AG04450 (cell line): ENCODE measurements at regions not wholly inside any gene's neighbourhood (a gene's known extent, or its start where the extent isn't known, plus 50 kb on each side); places are given as distances from the start of the nearest gene placed in this dataset.
A peak's percentile ranks its signal among the peaks of the same experiment; 100 is the strongest.

Experiments used
- CTCF ChIA-PET: fragments of 300-600, 350-600 bp; formaldehyde crosslinking; extraction: SDS; loops from one replicate; lab custom pipeline; 2022; ENCODE audit warnings: antibody characterized with exemption, inconsistent platforms; lab: Charles Lee
- POLR2A ChIA-PET: fragments of 350-600 bp; formaldehyde crosslinking; extraction: SDS; loops from one replicate; lab custom pipeline; 2021; ENCODE audit warnings: antibody characterized with exemption, inconsistent platforms; lab: Yijun Ruan, JAX
- DNase-seq: peaks from one replicate; pipeline ENCODE4 v3.0.0-alpha.2; 2011; ENCODE audit warnings: low read depth, low spot score
- H3K27ac ChIP-seq: one replicate; pipeline ENCODE4 v1.5.1; 2012; ENCODE audit warnings: low read depth, low read length, control low read depth
- H3K27me3 ChIP-seq: one replicate; pipeline ENCODE4 v1.6.0; 2012; ENCODE audit warnings: low read length; ENCODE audit not compliant: control insufficient read depth, insufficient read depth
- H3K4me3 ChIP-seq: 2 replicates; pipeline ENCODE4 v1.5.1; 2011; ENCODE audit warnings: mild to moderate bottlenecking, low read depth, low read length, control low read depth
- H3K9me3 ChIP-seq: 2 replicates; pipeline ENCODE4 v1.5.1; 2012; ENCODE audit warnings: low read length; ENCODE audit not compliant: control insufficient read depth, insufficient read depth
- TF ChIP-seq, protein P1 (sequence below): IDR thresholded peaks from 2 replicates; pipeline ENCODE4 v1.5.1; 2011; ENCODE audit warnings: low read depth, low read length, control low read depth, inconsistent platforms

DNA sequence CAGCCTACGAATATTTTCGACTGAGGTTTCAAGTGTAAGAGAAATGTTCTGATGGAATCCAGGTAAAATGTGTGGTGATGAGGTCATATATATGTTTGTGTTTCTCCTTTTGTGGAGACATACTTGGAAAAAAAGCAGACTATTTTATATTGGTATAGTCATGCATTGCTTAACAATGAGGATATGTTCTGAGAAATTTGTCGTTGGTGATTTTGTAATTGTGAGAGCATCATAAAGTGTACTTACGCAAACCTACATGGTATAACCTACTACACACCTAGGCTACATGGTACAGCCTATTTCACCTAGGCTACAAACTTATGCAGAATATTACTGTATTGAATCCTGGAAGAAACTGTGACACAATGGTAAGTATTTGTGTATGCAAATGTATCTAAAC is 1849.9 kb upstream of the CELF4 start:
- TF ChIP-seq, protein P1, sequence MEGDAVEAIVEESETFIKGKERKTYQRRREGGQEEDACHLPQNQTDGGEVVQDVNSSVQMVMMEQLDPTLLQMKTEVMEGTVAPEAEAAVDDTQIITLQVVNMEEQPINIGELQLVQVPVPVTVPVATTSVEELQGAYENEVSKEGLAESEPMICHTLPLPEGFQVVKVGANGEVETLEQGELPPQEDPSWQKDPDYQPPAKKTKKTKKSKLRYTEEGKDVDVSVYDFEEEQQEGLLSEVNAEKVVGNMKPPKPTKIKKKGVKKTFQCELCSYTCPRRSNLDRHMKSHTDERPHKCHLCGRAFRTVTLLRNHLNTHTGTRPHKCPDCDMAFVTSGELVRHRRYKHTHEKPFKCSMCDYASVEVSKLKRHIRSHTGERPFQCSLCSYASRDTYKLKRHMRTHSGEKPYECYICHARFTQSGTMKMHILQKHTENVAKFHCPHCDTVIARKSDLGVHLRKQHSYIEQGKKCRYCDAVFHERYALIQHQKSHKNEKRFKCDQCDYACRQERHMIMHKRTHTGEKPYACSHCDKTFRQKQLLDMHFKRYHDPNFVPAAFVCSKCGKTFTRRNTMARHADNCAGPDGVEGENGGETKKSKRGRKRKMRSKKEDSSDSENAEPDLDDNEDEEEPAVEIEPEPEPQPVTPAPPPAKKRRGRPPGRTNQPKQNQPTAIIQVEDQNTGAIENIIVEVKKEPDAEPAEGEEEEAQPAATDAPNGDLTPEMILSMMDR: no peak
- POLR2A ChIA-PET: no interaction called here
- CTCF ChIA-PET: no interaction called here

DNA sequence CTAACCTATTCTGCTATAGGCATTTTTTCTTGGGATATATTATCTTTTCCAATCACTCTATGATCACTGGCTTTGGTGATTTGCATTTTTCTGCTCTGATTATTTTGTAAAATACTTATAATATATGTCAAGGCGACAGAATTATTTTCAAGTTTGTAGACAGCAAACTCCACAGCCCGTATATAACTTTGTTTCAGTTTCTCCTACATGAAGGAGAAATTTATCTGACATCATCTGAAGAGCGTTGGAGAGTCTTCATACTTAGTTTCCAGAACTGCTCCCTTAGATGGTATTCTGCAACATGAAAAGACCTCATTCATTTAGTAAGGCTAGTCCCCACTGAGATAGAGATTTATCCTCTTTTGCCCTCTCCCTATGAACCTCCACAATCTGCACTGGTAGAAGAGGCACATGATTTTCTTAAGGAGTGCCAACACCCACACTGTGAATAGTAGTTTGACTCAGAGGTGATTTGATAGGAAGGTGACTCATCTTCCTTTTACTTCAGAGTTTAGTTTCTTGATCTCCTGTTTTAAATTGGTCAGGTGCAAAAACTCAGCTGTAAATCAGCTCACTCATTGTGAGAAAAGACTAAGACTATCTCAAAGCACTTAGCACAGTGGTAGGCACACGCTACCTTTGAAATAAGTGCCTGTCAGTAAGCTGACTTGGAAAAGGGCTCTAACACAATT is 1848.6 kb upstream of the CELF4 start:
- ChIA-PET POLR2A (no interaction called here), CTCF (no interaction called here)
- DNase-seq: peak; percentile 16
- no peak overlapping the region for H3K27ac ChIP-seq
- H3K27me3 ChIP-seq: no peaks in the 10 kb centered on the region
- TF ChIP-seq, protein P1: no peak
- H3K4me3 ChIP-seq: no peak overlapping the region
- H3K9me3 ChIP-seq: no peaks in the 10 kb centered on the region

More for the DNA sequence above, 1849.9 kb upstream of the CELF4 start:
- no peak overlapping the region for H3K27ac ChIP-seq
- no peak overlapping the region for H3K4me3 ChIP-seq
- DNase-seq: no peak
- H3K9me3 ChIP-seq: no peaks in the 10 kb centered on the region
- H3K27me3 ChIP-seq: no peaks in the 10 kb centered on the region

DNA sequence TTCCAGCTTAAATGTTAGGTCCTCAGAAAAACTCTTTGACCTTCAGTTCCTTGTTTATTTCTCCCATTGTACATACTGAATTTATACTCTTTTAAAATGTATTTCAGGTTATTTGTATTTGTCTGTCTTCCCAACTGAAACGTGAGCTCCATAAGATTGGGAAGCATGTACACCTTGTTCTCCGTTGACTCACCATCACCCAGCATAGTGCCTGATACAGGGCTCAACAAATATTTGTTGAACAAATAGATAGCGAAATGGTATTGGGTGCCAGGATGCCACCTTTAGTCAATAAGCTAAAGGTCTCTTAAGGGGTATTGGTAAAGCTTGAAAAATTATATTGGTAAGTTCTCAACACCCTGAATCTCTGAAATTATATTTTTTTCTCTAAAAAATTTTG is 1841.3 kb upstream of the CELF4 start:
- DNase-seq: no peak
- Histone ChIP-seq H3K27ac (no peak overlapping the region), H3K4me3 (no peak overlapping the region), H3K9me3 (no peaks in the 10 kb centered on the region), H3K27me3 (no peaks in the 10 kb centered on the region)
- ChIA-PET POLR2A (no interaction called here), CTCF (no interaction called here)
- TF ChIP-seq, protein P1: no peak

GRCh38 chr18:39403121-39403520 is 1837.5 kb upstream of the CELF4 start:
- H3K4me3 ChIP-seq: no peak overlapping the region
- TF ChIP-seq, protein P1: no peak
- ChIA-PET POLR2A (no interaction called here), CTCF (no interaction called here)
- H3K27ac ChIP-seq: no peak overlapping the region
- H3K9me3 ChIP-seq: no peaks in the 10 kb centered on the region
- DNase-seq: no peak
- no peaks in the 10 kb centered on the region for H3K27me3 ChIP-seq

DNA sequence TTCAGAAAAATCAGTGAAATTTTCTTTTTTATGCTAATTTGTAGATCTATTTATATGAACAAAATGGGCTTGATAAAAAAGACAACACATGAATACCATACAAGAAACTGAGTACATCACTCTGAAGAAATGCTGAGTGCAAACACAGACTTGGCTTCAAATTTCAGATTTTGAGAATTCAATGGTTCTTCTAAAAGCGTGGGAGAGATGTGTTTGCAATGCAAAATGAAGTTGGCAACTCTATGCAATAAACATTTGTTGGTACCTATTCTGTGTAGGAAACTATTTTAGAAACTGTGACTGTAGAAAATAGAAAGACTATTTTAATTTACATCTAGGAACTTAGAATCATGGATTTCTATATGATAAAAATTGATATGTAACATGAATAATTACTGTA is 1834.1 kb upstream of the CELF4 start:
- Histone ChIP-seq H3K4me3 (no peak overlapping the region), H3K27me3 (no peaks in the 10 kb centered on the region), H3K9me3 (no peaks in the 10 kb centered on the region), H3K27ac (no peak overlapping the region)
- TF ChIP-seq, protein P1: no peak
- DNase-seq: no peak
- ChIA-PET CTCF (no interaction called here), POLR2A (no interaction called here)
